ENCODE measurements at regions not wholly inside any gene's neighbourhood (a gene's known extent, or its start where the extent isn't known, plus 50 kb on each side); places are given as distances from the start of the nearest gene placed in this dataset.

DNA sequence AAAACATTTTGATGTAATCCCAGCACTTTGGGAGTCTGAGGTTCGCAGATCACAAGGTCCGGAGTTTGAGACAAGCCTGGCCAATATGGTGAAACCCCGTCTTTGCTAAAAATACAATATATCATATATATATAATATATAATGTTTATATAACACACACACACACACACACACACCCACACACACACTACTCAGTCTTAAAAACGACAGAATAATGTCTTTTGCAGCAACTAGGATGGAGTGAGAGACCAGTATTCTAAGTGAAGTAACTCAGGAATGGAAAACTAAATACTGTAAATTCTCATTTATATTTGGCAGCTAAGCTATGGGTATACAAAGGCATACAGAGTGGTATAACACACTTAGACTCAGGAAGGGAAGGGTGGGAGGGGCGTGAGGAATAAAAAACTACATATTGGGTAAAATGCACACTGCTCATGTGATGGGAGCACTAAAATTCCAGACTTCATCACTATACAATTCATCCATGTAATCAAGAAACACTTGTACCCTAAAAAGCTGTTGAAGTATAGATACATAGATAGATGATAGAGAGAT, 231.2 kb upstream of the SEMA3A start:
- peaks cover 9% of the 10 kb centered on the region; the same call in 1 of the 2 replicates for H3K4me1 ChIP-seq (ENCODE audit: insufficient read depth)
- no peak overlapping the region for H3K9ac ChIP-seq
- DNase-seq: no peak
- H3K27ac ChIP-seq: no peak overlapping the region
- no peaks in the 10 kb centered on the region for H3K9me3 ChIP-seq (ENCODE audit: low read depth)
- H3K27me3 ChIP-seq (replicated peaks; ENCODE audit: insufficient read depth): no peaks in the 10 kb centered on the region
- H3K36me3 ChIP-seq (ENCODE audit: low read depth): no peaks in the 10 kb centered on the region
- no peaks in the 10 kb centered on the region for H3F3A ChIP-seq (ENCODE audit: insufficient read depth)
- H3K4me2 ChIP-seq (ENCODE audit: unreplicated experiment): no peak overlapping the region
- H3K4me3 ChIP-seq: no peak overlapping the region
- H3K9me2 ChIP-seq (ENCODE audit: insufficient read depth): no peaks in the 10 kb centered on the region
- H3K79me2 ChIP-seq (ENCODE audit: insufficient read depth): no peaks in the 10 kb centered on the region
- H4K20me1 ChIP-seq (ENCODE audit: insufficient read depth): no peaks in the 10 kb centered on the region
- 74 to 79% methylated on average over 5 of the region's 5 CpGs for WGBS, 2 experiments (ENCODE audit: low coverage in 1 of 2, low lambda C conversion rate in 2 of 2, missing lambda C conversion rate in 2 of 2)
- TF ChIP-seq EZH2 (IDR thresholded peaks at IDR 0.05; ENCODE audit: insufficient read depth, poor library complexity, severe bottlenecking): no peak
- TF ChIP-seq EZH2phosphoT487 (IDR thresholded peaks at IDR 0.05; ENCODE audit: insufficient read depth, low read depth): no peak
- in situ Hi-C loops (cut with MboI): no loop called here
- no peak overlapping the region for H2AFZ ChIP-seq

DNA sequence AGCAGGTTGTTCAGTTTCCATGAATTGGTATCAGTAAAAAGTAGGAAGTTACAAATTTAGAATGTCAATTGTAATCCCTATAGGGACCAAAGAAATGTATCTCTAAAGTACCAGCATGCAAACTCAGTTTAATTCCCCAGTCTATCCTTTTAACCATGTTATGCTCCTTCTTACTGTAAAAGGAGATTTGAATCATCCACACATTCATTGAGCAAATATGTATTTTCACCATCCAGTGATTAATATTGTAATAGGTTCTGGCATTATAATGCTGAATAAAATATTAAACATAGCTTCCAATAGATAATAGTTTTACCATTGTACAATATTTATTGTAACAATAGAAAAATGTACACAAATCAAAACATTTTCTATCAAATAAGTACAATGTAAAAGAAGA, 228.2 kb upstream of the SEMA3A start:
- Histone ChIP-seq H4K20me1 (ENCODE audit: insufficient read depth) (no peaks in the 10 kb centered on the region), H3K27ac (peak overlapping the region; percentile 21; the same call in 1 of the 2 replicates), H3F3A (ENCODE audit: insufficient read depth) (no peaks in the 10 kb centered on the region), H3K4me2 (ENCODE audit: unreplicated experiment) (no peak overlapping the region), H3K9ac (no peak overlapping the region), H3K36me3 (ENCODE audit: low read depth) (no peaks in the 10 kb centered on the region), H3K4me3 (no peak overlapping the region), H2AFZ (peak overlapping the region; percentile 56), H3K4me1 (ENCODE audit: insufficient read depth) (peaks cover 9% of the 10 kb centered on the region; the same call in 1 of the 2 replicates), H3K79me2 (ENCODE audit: insufficient read depth) (no peaks in the 10 kb centered on the region), H3K9me3 (ENCODE audit: low read depth) (no peaks in the 10 kb centered on the region), H3K27me3 (replicated peaks; ENCODE audit: insufficient read depth) (no peaks in the 10 kb centered on the region), H3K9me2 (ENCODE audit: insufficient read depth) (no peaks in the 10 kb centered on the region)
- in situ Hi-C loops (cut with MboI): no loop called here
- peak; percentile 54 for DNase-seq
- no peak for TF ChIP-seq EZH2 (IDR thresholded peaks at IDR 0.05; ENCODE audit: insufficient read depth, poor library complexity, severe bottlenecking)
- TF ChIP-seq EZH2phosphoT487 (IDR thresholded peaks at IDR 0.05; ENCODE audit: insufficient read depth, low read depth): no peak

DNA sequence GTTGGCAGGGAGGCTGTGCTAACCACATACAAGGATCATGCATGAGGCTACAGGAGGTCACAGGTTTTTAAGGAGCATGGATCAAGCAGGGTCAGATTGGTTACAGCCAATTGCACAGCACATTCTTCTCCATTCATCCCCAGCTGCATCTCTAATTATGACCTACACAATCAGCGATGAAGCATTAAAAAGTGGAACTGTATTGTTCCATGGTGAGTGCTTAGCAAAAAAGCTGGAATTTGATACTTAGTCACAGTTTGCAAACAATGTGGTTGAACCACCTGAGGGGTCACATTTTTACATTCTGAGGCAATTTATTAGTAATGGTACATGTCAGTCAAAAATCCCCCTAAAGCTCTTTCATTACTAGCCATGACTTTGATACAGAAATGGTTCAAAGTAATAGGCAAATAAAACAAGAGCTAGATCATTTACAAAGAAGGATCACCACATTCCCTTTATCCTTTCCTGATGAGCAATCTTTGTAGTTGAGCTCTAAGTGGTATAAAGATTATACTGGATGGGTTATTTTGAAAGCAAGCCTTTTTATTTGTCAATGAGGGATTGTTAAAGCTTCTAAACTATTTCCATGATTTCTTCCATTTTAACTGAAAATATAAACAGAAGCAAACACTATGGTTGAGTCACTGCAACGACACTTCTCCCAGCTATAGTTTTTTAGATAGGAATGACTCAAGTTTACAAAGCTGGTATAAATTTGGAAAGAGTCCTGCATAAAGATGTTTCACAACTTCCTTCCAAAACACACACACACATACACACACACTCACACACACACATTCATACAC, 217.8 kb upstream of the SEMA3A start:
- Histone ChIP-seq H4K20me1 (ENCODE audit: insufficient read depth) (no peaks in the 10 kb centered on the region), H3K27ac (peak overlapping the region; percentile 92), H3K9me2 (ENCODE audit: insufficient read depth) (no peaks in the 10 kb centered on the region), H3K4me1 (ENCODE audit: insufficient read depth) (peaks cover 17% of the 10 kb centered on the region), H3K27me3 (replicated peaks; ENCODE audit: insufficient read depth) (no peaks in the 10 kb centered on the region), H3F3A (ENCODE audit: insufficient read depth) (peaks cover 26% of the 10 kb centered on the region), H3K36me3 (ENCODE audit: low read depth) (no peaks in the 10 kb centered on the region), H3K9me3 (ENCODE audit: low read depth) (no peaks in the 10 kb centered on the region), H3K4me3 (peak overlapping the region; percentile 47), H3K79me2 (ENCODE audit: insufficient read depth) (no peaks in the 10 kb centered on the region), H2AFZ (peak overlapping the region; percentile 15), H3K9ac (peak overlapping the region; percentile 57), H3K4me2 (ENCODE audit: unreplicated experiment) (peak overlapping the region; percentile 85)
- WGBS, 2 experiments (ENCODE audit: low coverage in 1 of 2, low lambda C conversion rate in 2 of 2, missing lambda C conversion rate in 2 of 2): 2 to 5% methylated on average over 2 of the region's 2 CpGs
- in situ Hi-C loops (cut with MboI): no loop called here
- TF ChIP-seq EZH2phosphoT487 (IDR thresholded peaks at IDR 0.05; ENCODE audit: insufficient read depth, low read depth) (no peak), EZH2 (IDR thresholded peaks at IDR 0.05; ENCODE audit: insufficient read depth, poor library complexity, severe bottlenecking) (no peak)
- DNase-seq: peak; percentile 92

DNA sequence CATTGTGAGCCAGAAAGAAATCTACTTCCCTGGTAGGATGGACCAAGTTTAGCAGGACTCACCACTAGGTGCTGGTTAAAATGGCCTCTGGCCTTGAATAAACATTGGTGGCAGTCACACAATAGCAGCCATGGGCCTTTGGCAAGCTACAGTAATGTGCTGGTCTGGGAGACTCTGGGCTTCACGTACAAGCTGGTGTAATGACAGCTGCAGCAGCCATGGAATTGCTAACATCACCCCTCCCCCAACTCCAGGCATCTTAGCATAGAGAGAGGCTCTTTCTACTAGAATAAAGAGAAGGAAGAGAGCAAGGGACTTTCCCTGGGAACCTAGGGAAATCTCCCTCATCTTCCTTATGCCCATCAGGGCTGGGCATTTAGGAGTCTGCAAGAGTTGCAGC, 205.1 kb upstream of the SEMA3A start:
- Histone ChIP-seq H3K9ac (no peak overlapping the region), H3K79me2 (ENCODE audit: insufficient read depth) (no peaks in the 10 kb centered on the region), H3K9me3 (ENCODE audit: low read depth) (no peaks in the 10 kb centered on the region), H2AFZ (no peak overlapping the region), H3K4me3 (no peak overlapping the region), H3K4me1 (ENCODE audit: insufficient read depth) (no peaks in the 10 kb centered on the region), H3K27me3 (replicated peaks; ENCODE audit: insufficient read depth) (no peaks in the 10 kb centered on the region), H3K4me2 (ENCODE audit: unreplicated experiment) (no peak overlapping the region), H3K36me3 (ENCODE audit: low read depth) (no peaks in the 10 kb centered on the region), H3K27ac (no peak overlapping the region), H4K20me1 (ENCODE audit: insufficient read depth) (no peaks in the 10 kb centered on the region), H3F3A (ENCODE audit: insufficient read depth) (no peaks in the 10 kb centered on the region), H3K9me2 (ENCODE audit: insufficient read depth) (no peaks in the 10 kb centered on the region)
- DNase-seq: no peak
- TF ChIP-seq EZH2 (IDR thresholded peaks at IDR 0.05; ENCODE audit: insufficient read depth, poor library complexity, severe bottlenecking) (no peak), EZH2phosphoT487 (IDR thresholded peaks at IDR 0.05; ENCODE audit: insufficient read depth, low read depth) (no peak)
- whole genome bisulfite sequencing, 2 experiments (ENCODE audit: low coverage in 1 of 2, low lambda C conversion rate in 2 of 2, missing lambda C conversion rate in 2 of 2): 65 to 81% methylated on average over 1 of the region's 1 CpG
- in situ Hi-C loops (cut with MboI): no loop called here

All from GM23248 (cell line).